Lung (tissue), 11 donors: ENCODE measurements at regions not wholly inside any gene's neighbourhood (a gene's known extent, or its start where the extent isn't known, plus 50 kb on each side); places are given as distances from the start of the nearest gene placed in this dataset.

Source experiments
- ATAC-seq: fragments of 200-7000 bp; cut with Tn5 transposase; one replicate; pipeline ENCODE4 v1.9.1; 2020; ENCODE audit warnings: moderate number of reproducible peaks; ENCODE audit not compliant: insufficient read depth, low FRiP score
- DNase-seq, 3 donors: peaks; one replicate each; pipeline ENCODE4 v3.0.0-alpha.2; 2013 to 2017
- H3K27ac ChIP-seq, 2 donors: one replicate each; pipeline ENCODE4 v1.5.1; 2013; ENCODE audit warnings: mild to moderate bottlenecking in 2 of 2, moderate library complexity in 2 of 2, control low read depth in 1 of 2, inconsistent platforms in 1 of 2, low read depth in 1 of 2, low read length in 1 of 2
- H3K27me3 ChIP-seq, 3 donors: one replicate each; pipeline ENCODE4 v1.5.1; 2013; ENCODE audit warnings: low read length in 2 of 3; ENCODE audit not compliant: control insufficient read depth in 3 of 3, insufficient read depth in 3 of 3
- H3K36me3 ChIP-seq, 4 donors: one replicate each; pipeline ENCODE4 v1.5.1; 2013; ENCODE audit warnings: low read length in 4 of 4, mild to moderate bottlenecking in 1 of 4, moderate library complexity in 1 of 4; ENCODE audit not compliant: control insufficient read depth in 4 of 4, insufficient read depth in 4 of 4
- H3K4me1 ChIP-seq, 5 donors: one replicate each; pipeline ENCODE4 v1.5.1; 2013; ENCODE audit warnings: low read length in 5 of 5, mild to moderate bottlenecking in 2 of 5, moderate library complexity in 1 of 5; ENCODE audit not compliant: control insufficient read depth in 5 of 5, insufficient read depth in 5 of 5
- H3K4me3 ChIP-seq: one replicate; pipeline ENCODE4 v1.5.1; 2013; ENCODE audit warnings: mild to moderate bottlenecking, control low read depth, moderate library complexity
- H3K9ac ChIP-seq, 2 donors: one replicate each; pipeline ENCODE4 v1.5.1; 2013; ENCODE audit warnings: low read length in 2 of 2, control low read depth in 1 of 2; ENCODE audit not compliant: insufficient read depth in 1 of 2
- H3K9me3 ChIP-seq, 4 donors: one replicate each; pipeline ENCODE4 v1.5.1; 2013; ENCODE audit warnings: low read length in 3 of 4, mild to moderate bottlenecking in 1 of 4, moderate library complexity in 1 of 4; ENCODE audit not compliant: control insufficient read depth in 4 of 4, insufficient read depth in 3 of 4
- CTCF ChIP-seq: IDR thresholded peaks from 2 replicates; pipeline ENCODE4 v1.5.1; 2012; ENCODE audit warnings: mild to moderate bottlenecking; ENCODE audit errors: control extremely low read depth, extremely low read depth
- WGBS, 2 donors: extraction: QIAGEN DNeasy Blood & Tissue Kit; methylation state at CpG; one replicate each; pipeline ENCODE4 v1.1.7; 2013; 5-methylcytosine and 5-hydroxymethylcytosine counted together
- donor health status: control.
- donor health status: control.
- donor health status: Bipolar disorder and iron deficiency.
- donor health status: healthy.
- donor health status: DM: yes; HTN: yes; CAD: no.

GRCh38 chr4:124527364-124527763 lies 185.2 kb downstream of the ANKRD50 start:
- DNase-seq = no peak
- Histone ChIP-seq H3K27ac (no peak overlapping the region), H3K9ac (no peak overlapping the region), H3K9me3 (no peaks in the 10 kb centered on the region), H3K27me3 (no peaks in the 10 kb centered on the region), H3K4me1 (peaks cover 0 to 8% (median 0%) of the 10 kb centered on the region in 5 donors), H3K4me3 (no peak overlapping the region), H3K36me3 (no peaks in the 10 kb centered on the region)
- ATAC-seq = no peak
- WGBS, 2 donors = 96 to 98% methylated on average over 3 of the region's 3 CpGs
- no peak for TF ChIP-seq CTCF

GRCh38 chr4:124529131-124529530 lies 183.4 kb downstream of the ANKRD50 start:
- no peaks in the 10 kb centered on the region for H3K36me3 ChIP-seq
- DNase-seq (no peak), ATAC-seq (no peak)
- H3K9ac ChIP-seq = no peak overlapping the region
- no peak for TF ChIP-seq CTCF
- no peak overlapping the region for H3K4me3 ChIP-seq
- peaks cover 0 to 8% (median 0%) of the 10 kb centered on the region in 5 donors for H3K4me1 ChIP-seq
- no peak overlapping the region for H3K27ac ChIP-seq
- H3K9me3 ChIP-seq = no peaks in the 10 kb centered on the region
- 85 to 96% methylated on average over 1 of the region's 1 CpG for WGBS, 2 donors
- H3K27me3 ChIP-seq = no peaks in the 10 kb centered on the region

GRCh38 chr4:124530464-124531077 lies 182.0 kb downstream of the ANKRD50 start:
- WGBS, 2 donors = 82 to 93% methylated on average over 5 of the region's 5 CpGs
- no peak for DNase-seq
- no peaks in the 10 kb centered on the region for H3K27me3 ChIP-seq
- no peak overlapping the region for H3K9ac ChIP-seq
- H3K36me3 ChIP-seq = no peaks in the 10 kb centered on the region
- TF ChIP-seq CTCF = no peak
- no peak overlapping the region for H3K4me3 ChIP-seq
- H3K9me3 ChIP-seq = no peaks in the 10 kb centered on the region
- no peak overlapping the region for H3K27ac ChIP-seq
- peaks cover 0 to 8% (median 0%) of the 10 kb centered on the region in 5 donors for H3K4me1 ChIP-seq
- ATAC-seq = no peak

- H3K4me1 ChIP-seq = no peaks in the 10 kb centered on the region
- no peak overlapping the region for H3K27ac ChIP-seq
- no peak overlapping the region for H3K4me3 ChIP-seq
- H3K36me3 ChIP-seq = no peaks in the 10 kb centered on the region
- TF ChIP-seq CTCF = no peak
- ATAC-seq (no peak), DNase-seq (no peak)
- no peaks in the 10 kb centered on the region for H3K9me3 ChIP-seq
- no peaks in the 10 kb centered on the region for H3K27me3 ChIP-seq
- no peak overlapping the region for H3K9ac ChIP-seq
- WGBS, 2 donors = 95 to 96% methylated on average over 2 of the region's 2 CpGs
These were observed 178.4 kb downstream of the ANKRD50 start for GRCh38 chr4:124534131-124534530.
